SK-N-SH (cell line): ENCODE measurements at regions not wholly inside any gene's neighbourhood (a gene's known extent, or its start where the extent isn't known, plus 50 kb on each side); places are given as distances from the start of the nearest gene placed in this dataset.

Source experiments
- CTCF ChIA-PET: fragments of 300-600, 350-600 bp; formaldehyde crosslinking; extraction: SDS; loops from one replicate; lab custom pipeline; 2021; lab: Yijun Ruan, JAX
- POLR2A ChIA-PET: fragments of 350-600 bp; sonication (Branson Sonifier 250); formaldehyde crosslinking; extraction: SDS; loops from one replicate; lab custom pipeline; 2020; ENCODE audit warnings: antibody characterized with exemption, inconsistent platforms; lab: Yijun Ruan, JAX
- DNase-seq: peaks from one replicate; pipeline ENCODE4 v3.0.0; 2012
- H2AFZ ChIP-seq: fragments of 200-600 bp; sonication (generic); 2 replicates; pipeline ENCODE4 v1.8.1; 2016; ENCODE audit warnings: antibody characterized with exemption, mild to moderate bottlenecking, low read depth
- H3F3A ChIP-seq: fragments of 200-600 bp; sonication (generic); replicated peaks from 2 replicates; pipeline ENCODE3; 2016; ENCODE audit warnings: antibody characterized with exemption, mild to moderate bottlenecking; ENCODE audit not compliant: insufficient read depth
- H3K27ac ChIP-seq, 2 experiments: fragments of 200-500 bp in 1 of 2; fragments of 200-600 bp in 1 of 2; sonication (Bioruptor generic) in 1 of 2; sonication (generic), shearing (Covaris generic) in 1 of 2; 2 replicates each; pipeline versions ENCODE4 v1.5.1 to v1.6.1; 2014 to 2016; ENCODE audit warnings: low read depth in 2 of 2, inconsistent platforms in 1 of 2, low read length in 1 of 2, mild to moderate bottlenecking in 1 of 2, mixed read lengths in 1 of 2
- H3K27me3 ChIP-seq: fragments of 200-600 bp; sonication (generic), shearing (Covaris generic); 2 replicates; pipeline ENCODE4 v1.6.1; 2016; ENCODE audit warnings: mixed run types; ENCODE audit not compliant: insufficient read depth
- H3K36me3 ChIP-seq, 2 experiments: fragments of 200-500 bp in 1 of 2; fragments of 200-600 bp in 1 of 2; sonication (Bioruptor generic) in 1 of 2; sonication (generic) in 1 of 2; replicated peaks in 1 of 2; 2 replicates each; pipeline versions ENCODE3 to v1.5.1; 2014 to 2016; ENCODE audit warnings: low read length in 1 of 2, mild to moderate bottlenecking in 1 of 2; ENCODE audit not compliant: insufficient read depth in 2 of 2, control insufficient read depth in 1 of 2
- H3K4me1 ChIP-seq, 2 experiments: fragments of 200-500 bp in 1 of 2; fragments of 200-600 bp in 1 of 2; sonication (Bioruptor generic) in 1 of 2; sonication (generic), shearing (Covaris generic) in 1 of 2; 2 replicates each; pipeline versions ENCODE4 v1.5.1 to v1.6.1; 2014 to 2016; ENCODE audit warnings: low read depth in 1 of 2, low read length in 1 of 2, mixed run types in 1 of 2; ENCODE audit not compliant: insufficient read depth in 2 of 2, control insufficient read depth in 1 of 2
- H3K4me2 ChIP-seq: fragments of 200-600 bp; sonication (generic), shearing (Covaris generic); 2 replicates; pipeline ENCODE4 v1.6.1; 2017; ENCODE audit warnings: mixed run types
- H3K4me3 ChIP-seq, 2 experiments: fragments of 200-500 bp in 1 of 2; fragments of 200-600 bp in 1 of 2; sonication (Bioruptor generic) in 1 of 2; sonication (generic), shearing (Covaris generic) in 1 of 2; 2 replicates each; pipeline versions ENCODE4 v1.5.1 to v1.8.1; 2014 to 2016; ENCODE audit warnings: low read depth in 2 of 2, inconsistent platforms in 1 of 2, low read length in 1 of 2, mild to moderate bottlenecking in 1 of 2, mixed read lengths in 1 of 2, moderate library complexity in 1 of 2
- H3K79me2 ChIP-seq: fragments of 200-600 bp; sonication (generic); 2 replicates; pipeline ENCODE4 v1.8.1; 2017; ENCODE audit warnings: mild to moderate bottlenecking; ENCODE audit not compliant: insufficient read depth
- H3K9ac ChIP-seq: fragments of 200-600 bp; sonication (generic); 2 replicates; pipeline ENCODE4 v1.6.1; 2017; ENCODE audit warnings: mixed run types
- H3K9me2 ChIP-seq: fragments of 200-600 bp; sonication (generic); 2 replicates; pipeline ENCODE4 v1.6.1; 2017; ENCODE audit warnings: mixed run types
- H3K9me3 ChIP-seq: fragments of 200-600 bp; sonication (generic); 2 replicates; pipeline ENCODE4 v1.6.1; 2017; ENCODE audit warnings: mixed run types, mild to moderate bottlenecking, moderate library complexity
- H4K20me1 ChIP-seq: fragments of 200-600 bp; sonication (generic); 2 replicates; pipeline ENCODE4 v1.6.1; 2017; ENCODE audit warnings: mild to moderate bottlenecking, mixed run types; ENCODE audit not compliant: insufficient read depth
- FOSL2 ChIP-seq: IDR thresholded peaks from 2 replicates; pipeline ENCODE4 v1.4.0; 2012; ENCODE audit warnings: low read depth, mild to moderate bottlenecking, moderate library complexity, borderline replicate concordance
- GABPA ChIP-seq: IDR thresholded peaks from 2 replicates; pipeline ENCODE4 v1.4.0; 2012; ENCODE audit warnings: low read depth, mild to moderate bottlenecking
- RXRA ChIP-seq: IDR thresholded peaks from 2 replicates; pipeline ENCODE4 v1.4.0; 2012; ENCODE audit warnings: low read depth, mild to moderate bottlenecking, borderline replicate concordance
- SMC3 ChIP-seq: IDR thresholded peaks from 2 replicates; pipeline ENCODE4 v1.6.1; 2012; ENCODE audit warnings: low read depth, low read length, improper control_type of control experiment
- WGBS: methylation state at CpG from one replicate; pipeline ENCODE4 v1.1.6; 2017; ENCODE audit warnings: low lambda C conversion rate; 5-methylcytosine and 5-hydroxymethylcytosine counted together
- TF ChIP-seq, protein P1 (sequence below): IDR thresholded peaks from 2 replicates; pipeline ENCODE4 v1.4.0; 2012; ENCODE audit warnings: low read depth, borderline replicate concordance
- TF ChIP-seq, protein P2 (sequence below): fragments of 200-600 bp; sonication (generic); IDR thresholded peaks from 2 replicates; pipeline ENCODE4 v1.6.1; 2017; ENCODE audit warnings: antibody characterized with exemption, mild to moderate bottlenecking, moderate library complexity

DNA sequence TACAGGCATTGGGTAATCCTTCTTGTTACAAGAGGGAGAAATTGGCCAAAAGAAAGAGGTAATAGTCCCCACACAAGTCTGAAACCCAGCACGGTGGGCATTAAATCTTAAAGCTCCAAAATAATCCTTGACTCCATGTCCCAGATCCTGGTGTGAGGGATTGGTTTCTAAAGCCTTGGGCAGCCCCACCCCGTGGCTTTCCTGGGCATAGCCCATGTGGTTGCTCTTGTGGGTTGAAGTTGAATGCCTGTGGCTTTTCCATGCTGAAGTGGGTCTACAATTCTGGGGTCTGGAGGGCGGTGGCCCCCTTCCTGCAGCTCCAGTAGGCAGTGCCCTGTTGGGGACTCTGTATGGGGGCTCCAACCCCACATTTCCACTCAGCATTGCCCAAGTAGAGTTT, 91.8 kb upstream of the LARP1 start:
- Histone ChIP-seq H3F3A (no peaks in the 10 kb centered on the region), H4K20me1 (no peaks in the 10 kb centered on the region), H3K27ac (no peak overlapping the region), H3K9ac (no peak overlapping the region), H2AFZ (no peak overlapping the region)
- 43% methylated on average over 2 of the region's 3 CpGs for WGBS
- POLR2A ChIA-PET: no interaction called here
- TF ChIP-seq RXRA: no peak
- TF ChIP-seq SMC3: no peak
- no peak for TF ChIP-seq GABPA
- TF ChIP-seq, all 33 proteins: peak for 0
- no peaks in the 10 kb centered on the region for H3K36me3 ChIP-seq
- no peak overlapping the region for H3K4me3 ChIP-seq
- H3K4me2 ChIP-seq: no peak overlapping the region
- no peaks in the 10 kb centered on the region for H3K27me3 ChIP-seq
- no peaks in the 10 kb centered on the region for H3K9me3 ChIP-seq
- DNase-seq: no peak
- no peaks in the 10 kb centered on the region for H3K9me2 ChIP-seq
- H3K79me2 ChIP-seq: no peaks in the 10 kb centered on the region
- CTCF ChIA-PET: no interaction called here
- no peaks in the 10 kb centered on the region for H3K4me1 ChIP-seq

DNA sequence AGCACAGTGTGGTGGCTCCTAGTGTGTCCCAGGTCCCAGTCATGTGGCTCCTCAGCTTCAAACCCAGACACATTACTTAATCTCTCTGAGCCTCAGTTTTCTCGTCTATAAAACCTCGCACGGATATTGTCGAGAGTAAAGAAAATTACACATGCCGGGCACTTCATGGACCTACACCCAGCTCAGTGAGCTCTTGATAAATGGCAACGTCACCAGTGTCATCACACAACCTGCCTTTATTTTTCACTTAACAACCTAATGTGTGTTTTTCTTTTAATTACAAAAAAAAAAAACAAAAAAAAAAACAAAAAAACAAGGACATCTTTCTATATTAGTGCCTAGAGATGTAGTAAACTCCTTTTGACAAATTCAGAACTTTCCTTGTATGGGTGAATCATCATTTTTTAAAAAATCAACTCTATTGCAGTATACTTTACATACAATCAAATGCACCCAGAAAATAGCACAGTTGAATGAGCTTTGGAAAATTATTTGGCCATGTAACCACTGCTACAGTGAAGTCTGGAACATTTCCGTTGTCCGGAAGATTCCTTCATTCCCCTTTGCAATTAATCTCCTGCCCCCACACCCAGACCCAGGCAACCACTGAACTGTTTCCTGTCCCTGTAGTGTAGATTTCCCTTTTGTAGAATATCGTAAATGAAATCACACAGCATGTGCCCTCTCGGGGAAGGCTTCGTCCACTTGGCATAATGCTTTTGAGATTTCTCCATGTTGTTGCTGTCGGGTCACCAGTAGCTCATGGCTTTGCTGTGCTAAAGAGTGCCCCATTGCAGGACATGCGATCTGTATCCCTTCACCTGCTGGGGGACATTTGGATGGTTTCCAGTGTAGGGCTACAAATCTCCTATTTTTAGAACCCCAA, 100.4 kb upstream of the LARP1 start:
- H3K9me3 ChIP-seq: no peaks in the 10 kb centered on the region
- peaks cover 0 to 12% of the 10 kb centered on the region in 2 experiments; a peak in 1 of 4 replicates for H3K4me1 ChIP-seq
- no peaks in the 10 kb centered on the region for H3F3A ChIP-seq
- 95% methylated on average over 13 of the region's 13 CpGs for WGBS
- H4K20me1 ChIP-seq: no peaks in the 10 kb centered on the region
- no peaks in the 10 kb centered on the region for H3K9me2 ChIP-seq
- no peaks in the 10 kb centered on the region for H3K79me2 ChIP-seq
- ChIA-PET CTCF (interaction anchor here (1.0 to 1.4 kb wide), 3 partner anchors 190 to 287 kb away, joined by 3 to 5 read pairs (median 4); no protein-coding TSS in a partner anchor), POLR2A (interaction anchor here (0.7 to 1.1 kb wide), 2 partner anchors 117 to 205 kb away, joined by 3 to 5 read pairs; no protein-coding TSS in a partner anchor)
- no peak for DNase-seq
- no peak overlapping the region for H3K4me3 ChIP-seq
- TF ChIP-seq, protein P1, sequence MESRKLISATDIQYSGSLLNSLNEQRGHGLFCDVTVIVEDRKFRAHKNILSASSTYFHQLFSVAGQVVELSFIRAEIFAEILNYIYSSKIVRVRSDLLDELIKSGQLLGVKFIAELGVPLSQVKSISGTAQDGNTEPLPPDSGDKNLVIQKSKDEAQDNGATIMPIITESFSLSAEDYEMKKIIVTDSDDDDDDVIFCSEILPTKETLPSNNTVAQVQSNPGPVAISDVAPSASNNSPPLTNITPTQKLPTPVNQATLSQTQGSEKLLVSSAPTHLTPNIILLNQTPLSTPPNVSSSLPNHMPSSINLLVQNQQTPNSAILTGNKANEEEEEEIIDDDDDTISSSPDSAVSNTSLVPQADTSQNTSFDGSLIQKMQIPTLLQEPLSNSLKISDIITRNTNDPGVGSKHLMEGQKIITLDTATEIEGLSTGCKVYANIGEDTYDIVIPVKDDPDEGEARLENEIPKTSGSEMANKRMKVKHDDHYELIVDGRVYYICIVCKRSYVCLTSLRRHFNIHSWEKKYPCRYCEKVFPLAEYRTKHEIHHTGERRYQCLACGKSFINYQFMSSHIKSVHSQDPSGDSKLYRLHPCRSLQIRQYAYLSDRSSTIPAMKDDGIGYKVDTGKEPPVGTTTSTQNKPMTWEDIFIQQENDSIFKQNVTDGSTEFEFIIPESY: no peak
- TF ChIP-seq, protein P2, sequence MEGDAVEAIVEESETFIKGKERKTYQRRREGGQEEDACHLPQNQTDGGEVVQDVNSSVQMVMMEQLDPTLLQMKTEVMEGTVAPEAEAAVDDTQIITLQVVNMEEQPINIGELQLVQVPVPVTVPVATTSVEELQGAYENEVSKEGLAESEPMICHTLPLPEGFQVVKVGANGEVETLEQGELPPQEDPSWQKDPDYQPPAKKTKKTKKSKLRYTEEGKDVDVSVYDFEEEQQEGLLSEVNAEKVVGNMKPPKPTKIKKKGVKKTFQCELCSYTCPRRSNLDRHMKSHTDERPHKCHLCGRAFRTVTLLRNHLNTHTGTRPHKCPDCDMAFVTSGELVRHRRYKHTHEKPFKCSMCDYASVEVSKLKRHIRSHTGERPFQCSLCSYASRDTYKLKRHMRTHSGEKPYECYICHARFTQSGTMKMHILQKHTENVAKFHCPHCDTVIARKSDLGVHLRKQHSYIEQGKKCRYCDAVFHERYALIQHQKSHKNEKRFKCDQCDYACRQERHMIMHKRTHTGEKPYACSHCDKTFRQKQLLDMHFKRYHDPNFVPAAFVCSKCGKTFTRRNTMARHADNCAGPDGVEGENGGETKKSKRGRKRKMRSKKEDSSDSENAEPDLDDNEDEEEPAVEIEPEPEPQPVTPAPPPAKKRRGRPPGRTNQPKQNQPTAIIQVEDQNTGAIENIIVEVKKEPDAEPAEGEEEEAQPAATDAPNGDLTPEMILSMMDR: no peak
- TF ChIP-seq FOSL2: no peak
- peak overlapping the region in 1 of 2 experiments; percentile 39; a peak in 1 of 4 replicates for H3K27ac ChIP-seq
- no peaks in the 10 kb centered on the region for H3K36me3 ChIP-seq
- H3K9ac ChIP-seq: no peak overlapping the region
- peak overlapping the region; percentile 52; the same call in 1 of the 2 replicates for H2AFZ ChIP-seq
- H3K27me3 ChIP-seq: no peaks in the 10 kb centered on the region
- no peak overlapping the region for H3K4me2 ChIP-seq
